Colonic mucosa (tissue), 4 donors: ENCODE measurements at regions not wholly inside any gene's neighbourhood (a gene's known extent, or its start where the extent isn't known, plus 50 kb on each side); places are given as distances from the start of the nearest gene placed in this dataset.

ENCODE experiments used
- DNase-seq: peaks from one replicate; pipeline ENCODE4 v3.0.0-alpha.2; 2020
- H3K27ac ChIP-seq: fragments of 200-600 bp; one replicate; pipeline ENCODE4 v1.8.0; 2021
- H3K27me3 ChIP-seq: fragments of 200-600 bp; one replicate; pipeline ENCODE4 v1.8.0; 2021
- H3K36me3 ChIP-seq: fragments of 200-600 bp; one replicate; pipeline ENCODE4 v1.8.0; 2021
- H3K4me1 ChIP-seq: fragments of 200-600 bp; one replicate; pipeline ENCODE4 v1.8.0; 2021; ENCODE audit warnings: mild to moderate bottlenecking
- H3K4me3 ChIP-seq: fragments of 200-600 bp; one replicate; pipeline ENCODE4 v1.8.0; 2021
- H3K9ac ChIP-seq, 2 donors: one replicate each; pipeline ENCODE4 v1.7.0; 2013; ENCODE audit warnings: control low read depth in 2 of 2, low read depth in 2 of 2, low read length in 2 of 2
- H3K9me3 ChIP-seq: fragments of 200-600 bp; one replicate; pipeline ENCODE4 v1.8.0; 2021
- intact Hi-C: fragments of 100-400 bp; cut with DNase I; formaldehyde crosslinking; loops from one replicate; pipeline ENCODE4 v1.14.1; 2022
- TF ChIP-seq, protein P1 (sequence below): fragments of 200-600 bp; IDR thresholded peaks from one replicate; pipeline ENCODE4 v1.8.0; 2022; ENCODE audit warnings: antibody characterized with exemption, mild to moderate bottlenecking
- donor health status: healthy.
- donor health status: DM: no; HTN: no; CAD: no.
- donor health status: DM: no; HTN: no; CAD: no.

DNA sequence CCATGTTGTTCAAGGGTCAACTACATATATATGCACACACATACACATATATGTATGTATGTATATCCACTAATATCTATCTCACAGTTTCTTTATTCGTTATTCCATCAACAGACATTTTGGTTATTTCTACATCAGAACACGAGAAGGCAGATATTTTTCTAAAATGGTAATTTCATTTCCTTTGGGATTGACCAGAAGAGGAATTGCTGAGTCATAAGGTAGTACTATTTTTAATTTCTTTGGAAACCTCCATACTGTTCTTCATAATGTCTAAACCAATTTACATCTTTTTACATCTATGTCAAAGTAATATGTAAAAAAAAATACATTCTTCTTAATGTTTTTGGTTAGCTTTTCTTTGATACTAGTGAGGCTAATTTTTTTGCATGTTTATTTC lies 630.7 kb upstream of the GCFC2 start:
- TF ChIP-seq, protein P1, sequence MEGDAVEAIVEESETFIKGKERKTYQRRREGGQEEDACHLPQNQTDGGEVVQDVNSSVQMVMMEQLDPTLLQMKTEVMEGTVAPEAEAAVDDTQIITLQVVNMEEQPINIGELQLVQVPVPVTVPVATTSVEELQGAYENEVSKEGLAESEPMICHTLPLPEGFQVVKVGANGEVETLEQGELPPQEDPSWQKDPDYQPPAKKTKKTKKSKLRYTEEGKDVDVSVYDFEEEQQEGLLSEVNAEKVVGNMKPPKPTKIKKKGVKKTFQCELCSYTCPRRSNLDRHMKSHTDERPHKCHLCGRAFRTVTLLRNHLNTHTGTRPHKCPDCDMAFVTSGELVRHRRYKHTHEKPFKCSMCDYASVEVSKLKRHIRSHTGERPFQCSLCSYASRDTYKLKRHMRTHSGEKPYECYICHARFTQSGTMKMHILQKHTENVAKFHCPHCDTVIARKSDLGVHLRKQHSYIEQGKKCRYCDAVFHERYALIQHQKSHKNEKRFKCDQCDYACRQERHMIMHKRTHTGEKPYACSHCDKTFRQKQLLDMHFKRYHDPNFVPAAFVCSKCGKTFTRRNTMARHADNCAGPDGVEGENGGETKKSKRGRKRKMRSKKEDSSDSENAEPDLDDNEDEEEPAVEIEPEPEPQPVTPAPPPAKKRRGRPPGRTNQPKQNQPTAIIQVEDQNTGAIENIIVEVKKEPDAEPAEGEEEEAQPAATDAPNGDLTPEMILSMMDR: no peak
- no peaks in the 10 kb centered on the region for H3K36me3 ChIP-seq
- H3K9ac ChIP-seq: no peak overlapping the region
- no peak for DNase-seq
- H3K27me3 ChIP-seq: no peaks in the 10 kb centered on the region
- H3K9me3 ChIP-seq: no peaks in the 10 kb centered on the region
- no peak overlapping the region for H3K4me3 ChIP-seq
- H3K27ac ChIP-seq: no peak overlapping the region
- no peaks in the 10 kb centered on the region for H3K4me1 ChIP-seq
- intact Hi-C loops: no loop called here

DNA sequence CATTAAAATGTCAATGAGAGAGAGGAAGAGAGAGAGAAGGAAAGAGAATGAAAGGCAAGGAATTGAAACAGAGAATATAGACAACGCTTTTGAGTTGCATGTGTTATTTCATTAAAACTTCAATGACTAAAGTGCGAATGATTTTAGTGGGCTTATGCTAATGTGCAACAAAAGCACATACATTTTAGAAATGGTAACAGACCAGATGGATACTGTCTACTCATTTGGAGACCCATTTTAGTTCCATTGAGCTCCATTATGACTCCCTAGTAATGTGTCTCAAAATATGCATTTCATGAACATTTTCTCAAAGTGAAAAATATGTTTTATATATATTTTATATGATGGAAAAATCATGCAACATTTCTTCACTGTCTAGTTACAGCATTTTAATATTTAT lies 622.2 kb upstream of the GCFC2 start:
- H3K9ac ChIP-seq: no peak overlapping the region
- intact Hi-C loops: no loop called here
- TF ChIP-seq, protein P1: no peak
- H3K4me3 ChIP-seq: no peak overlapping the region
- DNase-seq: no peak
- no peak overlapping the region for H3K27ac ChIP-seq
- no peaks in the 10 kb centered on the region for H3K9me3 ChIP-seq
- H3K36me3 ChIP-seq: no peaks in the 10 kb centered on the region
- no peaks in the 10 kb centered on the region for H3K27me3 ChIP-seq
- no peaks in the 10 kb centered on the region for H3K4me1 ChIP-seq

DNA sequence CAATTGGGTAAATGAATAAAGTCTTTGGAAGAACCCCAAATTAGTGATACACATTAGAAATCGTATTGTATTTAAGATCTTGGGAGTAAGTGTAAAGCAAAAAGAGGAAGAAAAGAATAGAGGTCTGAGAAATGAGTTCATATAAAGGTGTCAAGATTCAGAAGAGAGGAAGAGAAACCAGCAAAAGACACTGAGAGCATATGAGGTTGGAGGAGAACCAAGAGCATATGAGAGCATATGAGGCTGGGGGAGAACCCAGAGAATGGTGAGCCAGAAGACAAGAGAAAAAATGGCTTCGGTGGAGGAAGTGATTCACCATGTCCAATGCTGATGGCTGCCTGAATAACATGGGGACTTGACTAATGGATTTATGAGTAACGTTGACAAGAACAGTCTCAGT lies 620.1 kb upstream of the GCFC2 start:
- Histone ChIP-seq H3K4me1 (no peaks in the 10 kb centered on the region), H3K4me3 (no peak overlapping the region), H3K27me3 (no peaks in the 10 kb centered on the region), H3K27ac (no peak overlapping the region), H3K9me3 (no peaks in the 10 kb centered on the region), H3K36me3 (no peaks in the 10 kb centered on the region), H3K9ac (no peak overlapping the region)
- TF ChIP-seq, protein P1: no peak
- intact Hi-C loops: no loop called here
- DNase-seq: no peak

DNA sequence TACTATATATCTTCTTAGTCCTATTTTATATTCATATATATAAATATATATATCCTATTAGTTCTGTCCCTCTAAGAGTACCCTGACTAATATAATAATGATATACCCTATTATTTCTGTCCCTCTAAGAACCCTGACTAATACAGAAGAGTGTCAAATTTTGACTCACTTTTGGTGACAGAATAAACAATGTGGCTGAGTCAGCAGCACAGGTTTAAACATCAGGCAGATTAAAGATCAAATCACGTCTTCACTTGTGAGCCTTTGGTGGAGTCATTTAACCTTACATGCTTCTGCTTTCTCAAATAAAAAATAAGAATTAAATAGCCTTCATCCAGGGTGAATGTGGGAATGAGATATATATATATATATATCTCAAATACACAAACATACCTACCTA lies 615.9 kb upstream of the GCFC2 start:
- Histone ChIP-seq H3K4me3 (no peak overlapping the region), H3K36me3 (no peaks in the 10 kb centered on the region), H3K4me1 (no peaks in the 10 kb centered on the region), H3K9ac (no peak overlapping the region), H3K27me3 (no peaks in the 10 kb centered on the region), H3K9me3 (no peaks in the 10 kb centered on the region), H3K27ac (no peak overlapping the region)
- DNase-seq: no peak
- TF ChIP-seq, protein P1: no peak
- intact Hi-C loops: no loop called here

DNA sequence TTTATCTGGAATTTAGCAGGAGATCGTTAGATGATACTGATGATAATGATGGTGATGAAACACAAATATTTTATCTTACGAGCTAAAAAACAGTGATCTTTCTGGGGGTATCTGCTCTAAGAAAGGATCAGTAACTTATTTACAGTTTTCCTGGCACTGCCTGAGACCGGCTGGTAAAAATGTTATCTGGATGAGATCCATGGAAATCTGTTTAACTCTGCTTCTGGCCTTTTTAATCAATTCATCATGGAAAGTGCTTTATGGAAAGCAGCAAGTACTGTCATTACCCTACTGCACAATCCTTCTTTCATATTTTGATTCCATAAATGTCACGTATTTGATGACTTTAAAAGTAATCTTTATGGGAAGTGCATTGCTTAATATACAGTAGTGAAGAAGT lies 612.7 kb upstream of the GCFC2 start:
- intact Hi-C loops: no loop called here
- H3K36me3 ChIP-seq: no peaks in the 10 kb centered on the region
- TF ChIP-seq, protein P1: no peak

DNA sequence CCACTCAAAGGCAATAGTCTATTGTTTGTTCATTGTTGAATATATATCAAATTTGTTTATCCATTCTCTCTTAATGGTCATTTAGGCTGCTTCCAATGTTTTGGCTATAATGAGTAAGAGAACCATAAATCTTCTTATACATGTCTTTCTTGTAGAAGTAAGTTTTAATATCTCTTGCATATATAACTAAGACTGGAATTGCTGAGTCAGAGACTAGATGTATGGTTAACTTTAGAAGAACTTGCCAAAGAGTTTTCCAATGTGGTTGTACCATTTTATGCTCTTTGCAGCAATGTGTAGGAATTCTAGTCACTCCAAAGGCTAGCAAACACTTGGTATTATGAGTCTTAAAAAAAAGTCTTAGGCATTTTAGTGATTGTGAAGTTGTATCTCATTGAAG lies 610.0 kb upstream of the GCFC2 start:
- Histone ChIP-seq H3K36me3 (no peaks in the 10 kb centered on the region), H3K27me3 (no peaks in the 10 kb centered on the region), H3K4me1 (no peaks in the 10 kb centered on the region), H3K4me3 (no peak overlapping the region), H3K9ac (no peak overlapping the region), H3K9me3 (no peaks in the 10 kb centered on the region), H3K27ac (no peak overlapping the region)
- no peak for DNase-seq
- intact Hi-C loops: no loop called here
- TF ChIP-seq, protein P1: no peak

More for the DNA sequence above, 612.7 kb upstream of the GCFC2 start:
- Histone ChIP-seq H3K9me3 (no peaks in the 10 kb centered on the region), H3K27me3 (no peaks in the 10 kb centered on the region), H3K27ac (no peak overlapping the region), H3K9ac (no peak overlapping the region), H3K4me3 (no peak overlapping the region), H3K4me1 (no peaks in the 10 kb centered on the region)
- no peak for DNase-seq
